KMS-11 (cell line): ENCODE measurements at regions not wholly inside any gene's neighbourhood (a gene's known extent, or its start where the extent isn't known, plus 50 kb on each side); places are given as distances from the start of the nearest gene placed in this dataset.

Experiments
- H2AFZ ChIP-seq: fragments of 200-600 bp; sonication (generic); 2 replicates; pipeline ENCODE4 v1.6.1; 2016; ENCODE audit warnings: antibody characterized with exemption, mixed run types, low read depth
- H3K27ac ChIP-seq: fragments of 200-600 bp; sonication (generic); 2 replicates; pipeline ENCODE4 v1.6.1; 2016; ENCODE audit warnings: mild to moderate bottlenecking, mixed run types
- H3K27me3 ChIP-seq: fragments of 200-600 bp; sonication (generic); 2 replicates; pipeline ENCODE4 v1.6.1; 2017; ENCODE audit warnings: mild to moderate bottlenecking, low read depth, mixed run types, moderate library complexity; ENCODE audit not compliant: insufficient read depth
- H3K36me3 ChIP-seq: fragments of 200-600 bp; sonication (generic); 2 replicates; pipeline ENCODE4 v1.6.1; 2017; ENCODE audit warnings: mild to moderate bottlenecking, mixed run types; ENCODE audit not compliant: insufficient read depth
- H3K4me1 ChIP-seq: fragments of 200-600 bp; sonication (generic); 2 replicates; pipeline ENCODE4 v1.6.1; 2016; ENCODE audit warnings: mild to moderate bottlenecking, low read depth, mixed run types; ENCODE audit not compliant: poor library complexity, severe bottlenecking
- H3K4me2 ChIP-seq: fragments of 200-600 bp; sonication (generic); 2 replicates; pipeline ENCODE4 v1.7.0; 2016; ENCODE audit warnings: mild to moderate bottlenecking, mixed run types
- H3K4me3 ChIP-seq: fragments of 200-600 bp; sonication (generic); IDR thresholded peaks from 2 replicates; pipeline ENCODE4 v1.6.1; 2017; ENCODE audit warnings: low read depth, low read length, mixed read lengths; ENCODE audit not compliant: insufficient read depth
- H3K79me2 ChIP-seq: fragments of 200-600 bp; sonication (generic); 2 replicates; pipeline ENCODE4 v1.6.1; 2016; ENCODE audit warnings: low read depth, mixed run types; ENCODE audit not compliant: insufficient read depth
- H3K9ac ChIP-seq: fragments of 200-600 bp; sonication (generic); 2 replicates; pipeline ENCODE4 v1.6.1; 2016; ENCODE audit warnings: mild to moderate bottlenecking, mixed run types
- H4K20me1 ChIP-seq: fragments of 200-600 bp; sonication (generic); 2 replicates; pipeline ENCODE4 v1.6.1; 2016; ENCODE audit warnings: mild to moderate bottlenecking, mixed run types; ENCODE audit not compliant: insufficient read depth
- TF ChIP-seq, protein P1 (sequence below): fragments of 200-600 bp; sonication (generic); conservative IDR thresholded peaks from 2 replicates; pipeline ENCODE4 v1.6.1; 2017; ENCODE audit warnings: low read depth, mild to moderate bottlenecking, antibody characterized with exemption, low read length, moderate library complexity, mixed read lengths

DNA sequence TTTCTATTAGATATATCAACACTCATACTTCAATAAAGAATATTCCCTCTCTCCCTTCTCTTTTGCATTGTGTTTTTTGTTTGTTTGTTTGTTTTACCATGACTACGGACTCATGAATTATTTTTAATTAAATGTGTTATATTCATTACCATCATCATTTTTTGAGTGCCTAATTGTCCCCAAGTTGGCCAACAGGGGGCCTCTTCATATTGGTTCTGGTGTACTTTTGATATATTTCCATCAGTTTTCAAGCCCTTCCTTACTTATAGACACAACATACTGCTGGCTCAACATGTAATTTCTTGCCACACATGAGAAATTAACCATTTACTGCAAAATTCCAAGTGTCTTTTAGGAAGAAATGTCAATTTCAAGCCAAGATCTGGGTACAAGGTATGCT lies 54.5 kb upstream of the GPC6 start:
- TF ChIP-seq, protein P1, sequence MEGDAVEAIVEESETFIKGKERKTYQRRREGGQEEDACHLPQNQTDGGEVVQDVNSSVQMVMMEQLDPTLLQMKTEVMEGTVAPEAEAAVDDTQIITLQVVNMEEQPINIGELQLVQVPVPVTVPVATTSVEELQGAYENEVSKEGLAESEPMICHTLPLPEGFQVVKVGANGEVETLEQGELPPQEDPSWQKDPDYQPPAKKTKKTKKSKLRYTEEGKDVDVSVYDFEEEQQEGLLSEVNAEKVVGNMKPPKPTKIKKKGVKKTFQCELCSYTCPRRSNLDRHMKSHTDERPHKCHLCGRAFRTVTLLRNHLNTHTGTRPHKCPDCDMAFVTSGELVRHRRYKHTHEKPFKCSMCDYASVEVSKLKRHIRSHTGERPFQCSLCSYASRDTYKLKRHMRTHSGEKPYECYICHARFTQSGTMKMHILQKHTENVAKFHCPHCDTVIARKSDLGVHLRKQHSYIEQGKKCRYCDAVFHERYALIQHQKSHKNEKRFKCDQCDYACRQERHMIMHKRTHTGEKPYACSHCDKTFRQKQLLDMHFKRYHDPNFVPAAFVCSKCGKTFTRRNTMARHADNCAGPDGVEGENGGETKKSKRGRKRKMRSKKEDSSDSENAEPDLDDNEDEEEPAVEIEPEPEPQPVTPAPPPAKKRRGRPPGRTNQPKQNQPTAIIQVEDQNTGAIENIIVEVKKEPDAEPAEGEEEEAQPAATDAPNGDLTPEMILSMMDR = peak; percentile 51; the same call in 1 of the 2 replicates
- Histone ChIP-seq H4K20me1 (no peaks in the 10 kb centered on the region), H3K9ac (no peak overlapping the region), H3K79me2 (no peaks in the 10 kb centered on the region), H3K4me1 (no peaks in the 10 kb centered on the region), H3K4me3 (no peak overlapping the region), H3K36me3 (no peaks in the 10 kb centered on the region), H3K27ac (no peak overlapping the region), H3K27me3 (no peaks in the 10 kb centered on the region), H2AFZ (no peak overlapping the region), H3K4me2 (no peak overlapping the region)

DNA sequence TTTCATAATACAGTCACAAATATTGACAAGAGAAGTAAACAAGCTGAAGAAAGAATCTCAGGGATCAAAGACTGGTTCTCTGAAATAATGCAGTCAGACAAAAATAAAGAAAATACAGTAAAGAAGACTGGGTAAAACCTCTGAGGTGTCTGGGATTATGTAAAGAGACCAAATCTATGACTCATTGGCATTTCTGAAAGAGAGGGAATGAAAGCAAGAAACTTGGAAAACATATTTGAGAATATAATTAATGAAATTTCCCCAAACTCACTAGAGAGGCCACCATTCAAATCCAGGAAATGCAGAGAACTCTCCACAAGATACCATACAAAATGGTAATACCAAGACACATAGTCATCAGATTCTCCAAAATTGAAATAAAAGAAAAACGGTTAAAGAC lies 53.0 kb upstream of the GPC6 start:
- H3K9ac ChIP-seq = no peak overlapping the region
- TF ChIP-seq, protein P1 = no peak

DNA sequence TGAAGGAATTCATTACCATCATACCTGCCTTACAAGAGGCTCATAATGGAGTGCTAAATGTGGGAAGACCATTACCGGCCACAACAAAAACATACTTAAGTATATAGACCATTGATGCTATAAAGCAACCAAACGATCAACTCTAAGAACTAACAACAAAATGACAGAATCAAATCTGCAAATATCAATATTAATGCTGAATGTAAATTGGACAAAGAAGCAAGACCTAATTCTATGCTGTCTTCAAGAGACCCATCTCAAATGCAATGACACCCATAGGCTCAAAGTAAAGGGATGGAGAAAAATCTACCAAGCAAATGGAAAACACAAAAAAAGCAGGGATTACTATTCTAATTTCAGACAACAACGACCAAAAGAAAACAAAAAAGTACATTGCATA lies 52.3 kb upstream of the GPC6 start:
- Histone ChIP-seq H3K27ac (no peak overlapping the region), H3K79me2 (no peaks in the 10 kb centered on the region), H3K9ac (no peak overlapping the region), H3K4me1 (no peaks in the 10 kb centered on the region), H3K36me3 (no peaks in the 10 kb centered on the region), H4K20me1 (no peaks in the 10 kb centered on the region), H2AFZ (no peak overlapping the region), H3K4me3 (no peak overlapping the region), H3K4me2 (no peak overlapping the region), H3K27me3 (no peaks in the 10 kb centered on the region)
- TF ChIP-seq, protein P1 = no peak

More for the DNA sequence above, 53.0 kb upstream of the GPC6 start:
- Histone ChIP-seq H3K4me1 (no peaks in the 10 kb centered on the region), H3K27me3 (no peaks in the 10 kb centered on the region), H3K4me2 (no peak overlapping the region), H4K20me1 (no peaks in the 10 kb centered on the region), H3K27ac (no peak overlapping the region), H3K79me2 (no peaks in the 10 kb centered on the region), H3K36me3 (no peaks in the 10 kb centered on the region), H2AFZ (no peak overlapping the region), H3K4me3 (no peak overlapping the region)
